ENCODE measurements at regions not wholly inside any gene's neighbourhood (a gene's known extent, or its start where the extent isn't known, plus 50 kb on each side); places are given as distances from the start of the nearest gene placed in this dataset.

- no peak for TF ChIP-seq CTCF (IDR thresholded peaks at IDR 0.05)
- no peak for TF ChIP-seq POLR2A (IDR thresholded peaks at IDR 0.05)
- no peak for TF ChIP-seq EP300 (IDR thresholded peaks at IDR 0.05)
- H3K4me3 ChIP-seq: no peak overlapping the region
- H3K27ac ChIP-seq: no peak overlapping the region
- DNase-seq (ENCODE audit: low spot score in 2 of 2): no peak
- peaks cover 0 to 27% (median 6%) of the 10 kb centered on the region in 4 donors for H3K4me1 ChIP-seq
- H3K27me3 ChIP-seq: no peaks in the 10 kb centered on the region
- WGBS, 2 donors: 49 to 50% methylated on average over 2 of the region's 2 CpGs
- peaks cover 0 to 13% (median 0%) of the 10 kb centered on the region in 4 donors for H3K9me3 ChIP-seq
- H3K36me3 ChIP-seq: no peaks in the 10 kb centered on the region
Measured at GRCh38 chr9:96121136-96121535, 180.8 kb downstream of the HSD17B3 start.

- H3K27ac ChIP-seq: peak overlapping the region in 1 of 4 donors; percentile 75
- H3K27me3 ChIP-seq: no peaks in the 10 kb centered on the region
- TF ChIP-seq CTCF (IDR thresholded peaks at IDR 0.05): no peak
- TF ChIP-seq EP300 (IDR thresholded peaks at IDR 0.05): no peak
- TF ChIP-seq POLR2A (IDR thresholded peaks at IDR 0.05): no peak
- peaks cover 0 to 28% (median 7%) of the 10 kb centered on the region in 4 donors for H3K4me1 ChIP-seq
- DNase-seq (ENCODE audit: low spot score in 2 of 2): no peak
- H3K9me3 ChIP-seq: peaks cover 0 to 13% (median 0%) of the 10 kb centered on the region in 4 donors
- WGBS, 2 donors: 80 to 89% methylated on average over 6 of the region's 6 CpGs
- no peaks in the 10 kb centered on the region for H3K36me3 ChIP-seq
- H3K4me3 ChIP-seq: no peak overlapping the region
Measured at GRCh38 chr9:96117398-96118080, 184.4 kb downstream of the HSD17B3 start.

- Histone ChIP-seq H3K36me3 (no peaks in the 10 kb centered on the region), H3K27me3 (no peaks in the 10 kb centered on the region), H3K27ac (peak overlapping the region in 3 of 4 donors; percentile 31 to 75 (median 41)), H3K4me1 (peaks cover 0 to 26% (median 6%) of the 10 kb centered on the region in 4 donors), H3K4me3 (no peak overlapping the region), H3K9me3 (peaks cover 0 to 13% (median 0%) of the 10 kb centered on the region in 4 donors)
- TF ChIP-seq POLR2A (IDR thresholded peaks at IDR 0.05) (no peak), EP300 (IDR thresholded peaks at IDR 0.05) (peak in 1 of 2 donors; percentile 95)
- DNase-seq (ENCODE audit: low spot score in 2 of 2): peak in 1 of 2 donors; percentile 27
- 42 to 44% methylated on average over 5 of the region's 5 CpGs for WGBS, 2 donors
Measured at GRCh38 chr9:96116275-96117064, 185.5 kb downstream of the HSD17B3 start.

- Histone ChIP-seq H3K27me3 (no peaks in the 10 kb centered on the region), H3K36me3 (no peaks in the 10 kb centered on the region), H3K27ac (peak overlapping the region in 2 of 4 donors; percentile 34 to 75), H3K4me3 (no peak overlapping the region), H3K9me3 (peaks cover 0 to 13% (median 0%) of the 10 kb centered on the region in 4 donors), H3K4me1 (peaks cover 0 to 26% (median 6%) of the 10 kb centered on the region in 4 donors)
- WGBS, 2 donors: 35 to 55% methylated on average over 4 of the region's 4 CpGs
- no peak for TF ChIP-seq POLR2A (IDR thresholded peaks at IDR 0.05)
- no peak for DNase-seq (ENCODE audit: low spot score in 2 of 2)
Measured at GRCh38 chr9:96115836-96116235, 186.1 kb downstream of the HSD17B3 start.

- Histone ChIP-seq H3K9me3 (no peaks in the 10 kb centered on the region), H3K27me3 (no peaks in the 10 kb centered on the region), H3K36me3 (no peaks in the 10 kb centered on the region), H3K4me1 (peaks cover 0 to 36% (median 6%) of the 10 kb centered on the region in 4 donors), H3K27ac (no peak overlapping the region), H3K4me3 (no peak overlapping the region)
- TF ChIP-seq POLR2A (IDR thresholded peaks at IDR 0.05) (no peak), EP300 (IDR thresholded peaks at IDR 0.05) (no peak), CTCF (IDR thresholded peaks at IDR 0.05) (no peak)
- 89 to 93% methylated on average over 3 of the region's 3 CpGs for WGBS, 2 donors
- DNase-seq (ENCODE audit: low spot score in 2 of 2): no peak
Measured at GRCh38 chr9:96113032-96113431, 188.9 kb downstream of the HSD17B3 start.

All from tibial nerve (tissue), 4 donors.